Natural killer cell (primary cell): ENCODE measurements at regions not wholly inside any gene's neighbourhood (a gene's known extent, or its start where the extent isn't known, plus 50 kb on each side); places are given as distances from the start of the nearest gene placed in this dataset.

Experiments used
- ATAC-seq, 3 donors: fragments of 150-1000 bp in 2 of 3; fragments of 200-7000 bp in 1 of 3; cut with Tn5 transposase; 1 replicate in 1 of 3; 2 replicates in 2 of 3; pipeline ENCODE4 v1.10.0; 2021; ENCODE audit warnings: mild to moderate bottlenecking in 2 of 3, moderate library complexity in 2 of 3
- DNase-seq, 2 donors: peaks; one replicate each; pipeline versions ENCODE4 v3.0.0 to v3.0.0-alpha.2; 2013 to 2021; ENCODE audit warnings: mixed read lengths in 1 of 2
- H3K27ac ChIP-seq: one replicate; pipeline ENCODE4 v1.5.1; 2013; ENCODE audit warnings: mild to moderate bottlenecking, low read length
- H3K27me3 ChIP-seq: one replicate; pipeline ENCODE4 v1.6.1; 2013; ENCODE audit warnings: low read length; ENCODE audit not compliant: control insufficient read depth, insufficient read depth
- H3K36me3 ChIP-seq: one replicate; pipeline ENCODE4 v1.6.1; 2013; ENCODE audit warnings: low read length; ENCODE audit not compliant: control insufficient read depth, insufficient read depth
- H3K4me1 ChIP-seq: one replicate; pipeline ENCODE4 v1.6.1; 2013; ENCODE audit warnings: low read length; ENCODE audit not compliant: control insufficient read depth, insufficient read depth
- H3K4me3 ChIP-seq: one replicate; pipeline ENCODE4 v1.5.1; 2013; ENCODE audit warnings: low read length
- H3K9me3 ChIP-seq: one replicate; pipeline ENCODE4 v1.6.1; 2013; ENCODE audit warnings: low read length; ENCODE audit not compliant: control insufficient read depth, insufficient read depth
- H3K27ac Mint-ChIP-seq, 2 donors: one replicate each; pipeline ENCODE4 v1.8.0; 2022; ENCODE audit warnings: mild to moderate bottlenecking in 2 of 2, mixed read lengths in 2 of 2, moderate library complexity in 1 of 2
- H3K27me3 Mint-ChIP-seq, 2 donors: one replicate each; pipeline ENCODE4 v1.8.0; 2022; ENCODE audit warnings: low read depth in 2 of 2, mixed read lengths in 2 of 2
- H3K36me3 Mint-ChIP-seq: one replicate; pipeline ENCODE4 v1.8.0; 2022; ENCODE audit warnings: mixed read lengths
- H3K4me1 Mint-ChIP-seq, 2 donors: one replicate each; pipeline ENCODE4 v1.8.0; 2022; ENCODE audit warnings: mixed read lengths in 2 of 2
- H3K4me3 Mint-ChIP-seq: one replicate; pipeline ENCODE4 v1.8.0; 2022; ENCODE audit warnings: mild to moderate bottlenecking, moderate library complexity, mixed read lengths
- H3K9me3 Mint-ChIP-seq, 2 donors: one replicate each; pipeline ENCODE4 v1.8.0; 2022; ENCODE audit warnings: mixed read lengths in 2 of 2
- WGBS: methylation state at CpG from one replicate; pipeline ENCODE4 v1.1.7; 2013; ENCODE audit warnings: missing lambda C conversion rate; ENCODE audit not compliant: insufficient coverage; 5-methylcytosine and 5-hydroxymethylcytosine counted together
- intact Hi-C: fragments of 100-400 bp; cut with micrococcal nuclease; formaldehyde crosslinking; loops from one replicate; pipeline ENCODE4 v1.14.2; 2022
- TF ChIP-seq, protein P1 (sequence below): fragments of 200-600 bp; IDR thresholded peaks from one replicate; pipeline ENCODE4 v1.8.0; 2022; ENCODE audit warnings: antibody characterized with exemption

DNA sequence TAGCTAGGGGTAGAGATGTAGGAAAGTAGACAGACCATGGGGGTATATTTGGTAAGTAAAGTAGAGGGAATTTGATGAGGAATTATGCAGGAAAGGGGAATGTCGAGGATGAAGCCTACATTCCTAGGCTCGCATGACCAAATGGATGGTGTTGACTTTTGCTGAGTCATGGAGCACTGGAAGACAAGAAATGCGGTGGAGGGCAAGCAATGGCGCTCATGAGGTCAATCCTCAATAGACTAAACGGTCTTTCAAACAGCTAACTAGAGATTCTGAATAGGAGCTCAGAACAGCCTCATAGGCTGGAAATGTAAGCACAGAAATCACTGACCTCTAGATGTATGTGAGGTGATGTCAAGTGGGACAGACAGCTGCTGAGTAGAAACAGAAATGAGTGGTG, 50.7 kb upstream of the FST start:
- Mint-ChIP-seq H3K4me3 (no peak overlapping the region), H3K36me3 (no peaks in the 10 kb centered on the region), H3K27ac (no peak overlapping the region), H3K4me1 (no peaks in the 10 kb centered on the region), H3K27me3 (peaks cover 0 to 3% of the 10 kb centered on the region in 2 donors), H3K9me3 (no peaks in the 10 kb centered on the region)
- H3K9me3 ChIP-seq, result no peaks in the 10 kb centered on the region
- no peaks in the 10 kb centered on the region for H3K4me1 ChIP-seq
- 84% methylated on average over 5 of the region's 5 CpGs for WGBS
- H3K27me3 ChIP-seq, result no peaks in the 10 kb centered on the region
- no peak overlapping the region for H3K4me3 ChIP-seq
- DNase-seq (no peak), ATAC-seq (peak in 1 of 3 donors; percentile 17)
- TF ChIP-seq, protein P1, sequence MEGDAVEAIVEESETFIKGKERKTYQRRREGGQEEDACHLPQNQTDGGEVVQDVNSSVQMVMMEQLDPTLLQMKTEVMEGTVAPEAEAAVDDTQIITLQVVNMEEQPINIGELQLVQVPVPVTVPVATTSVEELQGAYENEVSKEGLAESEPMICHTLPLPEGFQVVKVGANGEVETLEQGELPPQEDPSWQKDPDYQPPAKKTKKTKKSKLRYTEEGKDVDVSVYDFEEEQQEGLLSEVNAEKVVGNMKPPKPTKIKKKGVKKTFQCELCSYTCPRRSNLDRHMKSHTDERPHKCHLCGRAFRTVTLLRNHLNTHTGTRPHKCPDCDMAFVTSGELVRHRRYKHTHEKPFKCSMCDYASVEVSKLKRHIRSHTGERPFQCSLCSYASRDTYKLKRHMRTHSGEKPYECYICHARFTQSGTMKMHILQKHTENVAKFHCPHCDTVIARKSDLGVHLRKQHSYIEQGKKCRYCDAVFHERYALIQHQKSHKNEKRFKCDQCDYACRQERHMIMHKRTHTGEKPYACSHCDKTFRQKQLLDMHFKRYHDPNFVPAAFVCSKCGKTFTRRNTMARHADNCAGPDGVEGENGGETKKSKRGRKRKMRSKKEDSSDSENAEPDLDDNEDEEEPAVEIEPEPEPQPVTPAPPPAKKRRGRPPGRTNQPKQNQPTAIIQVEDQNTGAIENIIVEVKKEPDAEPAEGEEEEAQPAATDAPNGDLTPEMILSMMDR, result no peak
- no peaks in the 10 kb centered on the region for H3K36me3 ChIP-seq
- H3K27ac ChIP-seq, result no peak overlapping the region
- intact Hi-C loops, result no loop called here

DNA sequence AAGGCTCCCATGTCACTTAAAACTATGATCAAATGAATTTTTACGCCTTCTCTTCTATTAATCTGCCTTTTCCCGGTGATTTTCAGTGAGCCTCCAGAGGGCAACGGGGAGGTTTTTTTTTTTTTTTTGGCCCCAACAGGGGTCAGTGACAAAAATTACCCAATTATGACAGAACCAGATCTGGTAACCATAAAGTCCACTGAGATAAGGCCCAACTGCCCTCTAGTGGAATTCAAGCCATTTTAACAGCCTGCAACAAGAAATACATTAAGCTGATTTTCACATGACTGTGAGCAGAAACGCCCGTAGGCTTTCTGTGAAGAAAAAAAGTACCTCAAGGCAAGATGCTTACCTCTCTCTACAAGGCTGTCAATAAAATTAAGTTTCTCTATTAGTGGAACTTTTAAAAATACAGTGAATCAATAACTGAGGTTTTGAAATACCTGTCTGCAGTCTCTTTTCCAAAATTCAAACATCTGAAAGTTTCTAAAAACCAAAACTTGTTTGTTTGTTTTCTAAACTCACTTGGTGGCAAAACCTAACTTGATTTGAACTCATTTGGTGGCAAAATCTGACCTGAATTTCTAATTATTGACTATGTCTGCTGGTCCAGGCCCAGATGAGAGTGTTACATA, 49.7 kb upstream of the FST start:
- H3K4me3 ChIP-seq, result no peak overlapping the region
- intact Hi-C loops, result no loop called here
- no peak for ATAC-seq
- Mint-ChIP-seq H3K27ac (no peak overlapping the region), H3K4me1 (no peaks in the 10 kb centered on the region), H3K36me3 (no peaks in the 10 kb centered on the region), H3K9me3 (no peaks in the 10 kb centered on the region), H3K27me3 (peaks cover 0 to 3% of the 10 kb centered on the region in 2 donors), H3K4me3 (no peak overlapping the region)
- no peaks in the 10 kb centered on the region for H3K27me3 ChIP-seq
- no peaks in the 10 kb centered on the region for H3K36me3 ChIP-seq
- H3K4me1 ChIP-seq, result no peaks in the 10 kb centered on the region
- WGBS, result 94% methylated on average over 5 of the region's 5 CpGs
- no peak for DNase-seq
- TF ChIP-seq, protein P1, result no peak
- H3K9me3 ChIP-seq, result no peaks in the 10 kb centered on the region
- H3K27ac ChIP-seq, result no peak overlapping the region
